Liver (tissue), 3 donors: ENCODE measurements at regions not wholly inside any gene's neighbourhood (a gene's known extent, or its start where the extent isn't known, plus 50 kb on each side); places are given as distances from the start of the nearest gene placed in this dataset.

Experiments used
- CTCF ChIP-seq: fragments of 150-350 bp; IDR thresholded peaks from 2 replicates; pipeline ENCODE4 v1.5.1; 2017; ENCODE audit warnings: improper control_type of control experiment, low read depth, low read length; ENCODE audit not compliant: missing input control
- REST ChIP-seq: IDR thresholded peaks from 2 replicates; pipeline ENCODE4 v1.6.1; 2016; ENCODE audit warnings: antibody characterized with exemption, mild to moderate bottlenecking
- SP1 ChIP-seq: IDR thresholded peaks from 2 replicates; pipeline ENCODE4 v1.6.1; 2018; ENCODE audit warnings: antibody characterized with exemption, mild to moderate bottlenecking
- donor health status: healthy.
- donor health status: healthy.

GRCh38 chr4:32087211-32087610, 1367.0 kb downstream of the PCDH7 start:
- TF ChIP-seq CTCF (no peak), REST (no peak), SP1 (no peak)
